IMR-90 (cell line): ENCODE measurements at regions not wholly inside any gene's neighbourhood (a gene's known extent, or its start where the extent isn't known, plus 50 kb on each side); places are given as distances from the start of the nearest gene placed in this dataset.
"Not testable (repeated sequence)": the region's sequence is repeated elsewhere in the genome, so short reads cannot be mapped to it uniquely, and the experiment has no call there.

Experiments
- ATAC-seq: fragments of 200-7000 bp; cut with Tn5 transposase; 2 replicates; pipeline ENCODE4 v1.9.1; 2020; ENCODE audit warnings: low read depth, mild to moderate bottlenecking, moderate library complexity
- BruUV-seq: library from RNA; stranded (reverse); fragments of 400-500 nt; replicated peaks from 2 replicates; lab custom pipeline; 2021; lab: Mats Ljungman, UMichigan
- CTCF ChIA-PET: fragments of 300-600 bp; formaldehyde crosslinking; extraction: SDS; loops from one replicate; lab custom pipeline; 2021; ENCODE audit warnings: antibody characterized with exemption; lab: Yijun Ruan, JAX
- POLR2A ChIA-PET: fragments of 300-600 bp; sonication (Branson Sonifier 250); formaldehyde crosslinking; loops from one replicate; lab custom pipeline; 2022; ENCODE audit warnings: antibody characterized with exemption; ENCODE audit not compliant: unreplicated experiment; lab: Charles Lee
- DNase-seq: peaks from one replicate; pipeline ENCODE4 v3.0.0; 2013
- H2AFZ ChIP-seq: replicated peaks from 2 replicates; pipeline ENCODE3; 2013; ENCODE audit warnings: low read length, mild to moderate bottlenecking; ENCODE audit not compliant: poor library complexity
- H2AK5ac ChIP-seq: 2 replicates; pipeline ENCODE4 v1.6.1; 2013; ENCODE audit warnings: low read depth, low read length, inconsistent platforms
- H2AK9ac ChIP-seq: replicated peaks from 2 replicates; pipeline ENCODE3; 2013; ENCODE audit warnings: mild to moderate bottlenecking, low read depth, low read length, moderate library complexity; ENCODE audit not compliant: poor library complexity
- H2BK120ac ChIP-seq: 2 replicates; pipeline ENCODE4 v1.6.1; 2013; ENCODE audit warnings: low read depth, low read length, inconsistent platforms
- H2BK15ac ChIP-seq: 3 replicates; pipeline ENCODE4 v1.6.1; 2013; ENCODE audit warnings: low read depth, low read length, inconsistent platforms
- H2BK20ac ChIP-seq: 2 replicates; pipeline ENCODE4 v1.6.1; 2013; ENCODE audit warnings: low read depth, mild to moderate bottlenecking, inconsistent platforms, low read length, moderate library complexity
- H2BK5ac ChIP-seq: 2 replicates; pipeline ENCODE4 v1.6.1; 2013; ENCODE audit warnings: mild to moderate bottlenecking, low read depth, low read length, inconsistent platforms; ENCODE audit not compliant: poor library complexity, severe bottlenecking
- H3K14ac ChIP-seq: replicated peaks from 2 replicates; pipeline ENCODE4 v1.6.1; 2013; ENCODE audit warnings: low read depth, low read length, inconsistent platforms
- H3K18ac ChIP-seq: 2 replicates; pipeline ENCODE4 v1.6.1; 2013; ENCODE audit warnings: low read depth, low read length, control low read depth
- H3K23ac ChIP-seq: 2 replicates; pipeline ENCODE4 v1.6.1; 2013; ENCODE audit warnings: low read depth, low read length, inconsistent platforms
- H3K27ac ChIP-seq: 2 replicates; pipeline ENCODE4 v1.5.1; 2013; ENCODE audit warnings: mild to moderate bottlenecking, control low read depth, low read length; ENCODE audit not compliant: insufficient read depth
- H3K27me3 ChIP-seq: 2 replicates; pipeline ENCODE4 v1.6.1; 2013; ENCODE audit warnings: low read length; ENCODE audit not compliant: control insufficient read depth, insufficient read depth
- H3K36me3 ChIP-seq: 2 replicates; pipeline ENCODE4 v1.6.1; 2013; ENCODE audit warnings: low read length, mixed read lengths; ENCODE audit not compliant: control insufficient read depth, insufficient read depth
- H3K4ac ChIP-seq: 2 replicates; pipeline ENCODE4 v1.6.1; 2013; ENCODE audit warnings: low read depth, low read length, inconsistent platforms
- H3K4me1 ChIP-seq: 2 replicates; pipeline ENCODE4 v1.6.1; 2013; ENCODE audit warnings: low read length, mixed read lengths; ENCODE audit not compliant: control insufficient read depth, insufficient read depth
- H3K4me2 ChIP-seq: 2 replicates; pipeline ENCODE4 v1.6.1; 2013; ENCODE audit warnings: low read depth, mild to moderate bottlenecking, control low read depth, low read length, moderate library complexity
- H3K4me3 ChIP-seq: 2 replicates; pipeline ENCODE4 v1.5.1; 2013; ENCODE audit warnings: low read depth, mild to moderate bottlenecking, control low read depth, low read length, moderate library complexity; ENCODE audit not compliant: insufficient read depth
- H3K56ac ChIP-seq: 2 replicates; pipeline ENCODE4 v1.6.1; 2013; ENCODE audit warnings: low read length, inconsistent platforms; ENCODE audit not compliant: insufficient read depth; ENCODE audit errors: extremely low read depth
- H3K79me1 ChIP-seq, 2 experiments: 2 replicates each; pipeline ENCODE4 v1.6.1; 2013; ENCODE audit warnings: low read length in 2 of 2, inconsistent platforms in 1 of 2, low read depth in 1 of 2
- H3K9ac ChIP-seq: 2 replicates; pipeline ENCODE4 v1.6.1; 2013; ENCODE audit warnings: low read depth, low read length, control low read depth
- H3K9me1 ChIP-seq: 2 replicates; pipeline ENCODE4 v1.6.1; 2013; ENCODE audit warnings: low read length, inconsistent platforms; ENCODE audit not compliant: insufficient read depth
- H3K9me3 ChIP-seq: 2 replicates; pipeline ENCODE4 v1.6.1; 2013; ENCODE audit warnings: low read length; ENCODE audit not compliant: control insufficient read depth, insufficient read depth
- H4K20me1 ChIP-seq: 2 replicates; pipeline ENCODE4 v1.6.1; 2013; ENCODE audit warnings: low read length, inconsistent platforms; ENCODE audit not compliant: insufficient read depth
- H4K5ac ChIP-seq: 2 replicates; pipeline ENCODE4 v1.6.1; 2013; ENCODE audit warnings: mild to moderate bottlenecking, low read depth, low read length, control low read depth
- H4K8ac ChIP-seq, 2 experiments: 2 replicates each; pipeline ENCODE4 v1.6.1; 2013; ENCODE audit warnings: low read depth in 2 of 2, low read length in 2 of 2, control low read depth in 1 of 2, inconsistent platforms in 1 of 2
- H4K91ac ChIP-seq: 2 replicates; pipeline ENCODE4 v1.6.1; 2013; ENCODE audit warnings: low read depth, low read length, inconsistent platforms; ENCODE audit not compliant: insufficient read depth
- WGBS, 2 experiments: methylation state at CpG; one replicate each; pipeline versions ENCODE4 v1.1.5 to v1.1.7; 2013; ENCODE audit warnings: missing lambda C conversion rate in 2 of 2; ENCODE audit not compliant: insufficient read length in 1 of 2; ENCODE audit errors: extremely low coverage in 2 of 2; 5-methylcytosine and 5-hydroxymethylcytosine counted together
- dilution Hi-C: fragments of 300-500 bp; cut with HindIII; formaldehyde crosslinking; loops from one replicate; pipeline ENCODE4 v1.14.3; 2018; ENCODE audit warnings: low sequenced_read_pairs; ENCODE audit not compliant: unreplicated experiment
- in situ Hi-C: fragments of 300-500 bp; cut with MboI; formaldehyde crosslinking; loops from 3 replicates; pipeline ENCODE4 v1.14.3; 2019; ENCODE audit warnings: low sequenced_read_pairs, inconsistent platforms, mixed read lengths
- intact Hi-C: fragments of 100-400 bp; cut with micrococcal nuclease; formaldehyde crosslinking; loops from 2 replicates; pipeline ENCODE4 v1.10.0; 2022

DNA sequence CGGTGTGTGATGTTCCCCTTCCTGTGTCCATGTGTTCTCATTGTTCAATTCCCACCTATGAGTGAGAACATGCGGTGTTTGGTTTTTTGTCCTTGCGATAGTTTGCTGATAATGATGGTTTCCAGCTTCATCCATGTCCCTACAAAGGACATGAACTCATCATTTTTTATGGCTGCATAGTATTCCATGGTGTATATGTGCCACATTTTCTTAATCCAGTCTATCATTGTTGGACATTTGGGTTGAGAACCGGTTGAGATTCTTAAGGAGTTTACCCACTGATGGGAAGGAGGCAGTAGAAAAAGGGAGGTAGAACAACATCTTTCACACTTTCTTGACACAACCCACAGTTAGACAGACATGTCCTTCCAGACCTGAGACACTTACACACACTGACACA lies 67.0 kb downstream of the FOXD2 start:
- H2AK5ac ChIP-seq, H3K79me1 ChIP-seq, dilution Hi-C loops, H4K5ac ChIP-seq, H2BK5ac ChIP-seq, H3K9me1 ChIP-seq, H3K36me3 ChIP-seq, ATAC-seq, H3K4me3 ChIP-seq, H2BK15ac ChIP-seq, H3K4me2 ChIP-seq, H3K27ac ChIP-seq, POLR2A ChIA-PET, H4K91ac ChIP-seq, H3K23ac ChIP-seq, H3K4me1 ChIP-seq, H2BK20ac ChIP-seq, H3K4ac ChIP-seq, DNase-seq, H3K9me3 ChIP-seq, H3K14ac ChIP-seq, H2AK9ac ChIP-seq, H4K20me1 ChIP-seq, H3K56ac ChIP-seq, H2AFZ ChIP-seq, H2BK120ac ChIP-seq, H3K18ac ChIP-seq, H4K8ac ChIP-seq, BruUV-seq, in situ Hi-C loops, intact Hi-C loops, H3K9ac ChIP-seq, CTCF ChIA-PET: not testable (repeated sequence)
- peaks cover 34% of the 10 kb centered on the region for H3K27me3 ChIP-seq
- no CpG with 5 or more reads among the region's 4 CpGs for WGBS, 2 experiments
